Hepatocyte (in vitro differentiated cells): ENCODE measurements at regions not wholly inside any gene's neighbourhood (a gene's known extent, or its start where the extent isn't known, plus 50 kb on each side); places are given as distances from the start of the nearest gene placed in this dataset. TPM values are rescaled to one million over a fixed set of nuclear protein-coding genes. Genes with fewer than 3 reads are reported as not detected.

Source experiments
- DNase-seq: peaks from one replicate; pipeline ENCODE4 v3.0.0-alpha.2; 2016; ENCODE audit warnings: low spot score
- H2AFZ ChIP-seq: fragments of 200-600 bp; sonication (generic); 2 replicates; pipeline ENCODE4 v1.6.0; 2016; ENCODE audit warnings: antibody characterized with exemption, mild to moderate bottlenecking
- H3K27ac ChIP-seq: fragments of 200-600 bp; sonication (generic); 2 replicates; pipeline ENCODE4 v1.5.1; 2016; ENCODE audit warnings: mild to moderate bottlenecking
- H3K27me3 ChIP-seq: fragments of 200-600 bp; sonication (generic); 2 replicates; pipeline ENCODE4 v1.6.1; 2016
- H3K36me3 ChIP-seq: fragments of 200-600 bp; sonication (generic); replicated peaks from 2 replicates; pipeline ENCODE4 v1.5.1; 2016; ENCODE audit warnings: low read depth; ENCODE audit not compliant: insufficient read depth
- H3K4me1 ChIP-seq: fragments of 200-600 bp; sonication (generic); 2 replicates; pipeline ENCODE4 v1.5.1; 2016; ENCODE audit warnings: mild to moderate bottlenecking, moderate library complexity; ENCODE audit not compliant: insufficient read depth
- H3K4me2 ChIP-seq: fragments of 200-600 bp; sonication (generic); 2 replicates; pipeline ENCODE4 v1.6.0; 2016
- H3K4me3 ChIP-seq: fragments of 200-600 bp; sonication (generic); 2 replicates; pipeline ENCODE4 v1.5.1; 2016; ENCODE audit warnings: mild to moderate bottlenecking
- H3K79me2 ChIP-seq: fragments of 200-600 bp; sonication (generic); 2 replicates; pipeline ENCODE4 v1.6.0; 2017; ENCODE audit warnings: mild to moderate bottlenecking
- H3K9me2 ChIP-seq: fragments of 200-600 bp; sonication (generic); replicated peaks from 2 replicates; pipeline ENCODE4 v1.6.0; 2017; ENCODE audit warnings: mild to moderate bottlenecking; ENCODE audit not compliant: insufficient read depth
- H3K9me3 ChIP-seq: fragments of 200-600 bp; sonication (generic); 2 replicates; pipeline ENCODE4 v1.5.1; 2016; ENCODE audit warnings: low read depth, mild to moderate bottlenecking
- H4K20me1 ChIP-seq: fragments of 200-600 bp; sonication (generic); 2 replicates; pipeline ENCODE4 v1.6.0; 2016; ENCODE audit warnings: mild to moderate bottlenecking; ENCODE audit not compliant: insufficient read depth, poor library complexity, severe bottlenecking
- EZH2 ChIP-seq: fragments of 200-600 bp; sonication (generic); IDR thresholded peaks from 2 replicates; pipeline ENCODE4 v1.6.1; 2016; ENCODE audit warnings: antibody characterized with exemption, mild to moderate bottlenecking, borderline replicate concordance
- EZH2phosphoT487 ChIP-seq: fragments of 200-600 bp; sonication (generic); IDR thresholded peaks from one replicate; pipeline ENCODE4 v1.6.1; 2018; ENCODE audit warnings: antibody characterized with exemption, mild to moderate bottlenecking, low read depth, moderate library complexity; ENCODE audit not compliant: unreplicated experiment, severe bottlenecking
- WGBS: methylation state at CpG from one replicate; pipeline ENCODE4 v1.1.6; 2016; ENCODE audit warnings: low lambda C conversion rate; ENCODE audit errors: missing lambda C conversion rate; 5-methylcytosine and 5-hydroxymethylcytosine counted together
- small RNA-seq: library from RNA; depleted of rRNA; stranded (forward); fragments of <200 nt; gene quantifications from one replicate; pipeline ENCODE3, GENCODE V24; 2014
- TF ChIP-seq, protein P1 (sequence below): fragments of 200-600 bp; sonication (generic); IDR thresholded peaks from 2 replicates; pipeline ENCODE4 v1.5.1; 2016; ENCODE audit warnings: antibody characterized with exemption, mild to moderate bottlenecking; ENCODE audit not compliant: poor library complexity

DNA sequence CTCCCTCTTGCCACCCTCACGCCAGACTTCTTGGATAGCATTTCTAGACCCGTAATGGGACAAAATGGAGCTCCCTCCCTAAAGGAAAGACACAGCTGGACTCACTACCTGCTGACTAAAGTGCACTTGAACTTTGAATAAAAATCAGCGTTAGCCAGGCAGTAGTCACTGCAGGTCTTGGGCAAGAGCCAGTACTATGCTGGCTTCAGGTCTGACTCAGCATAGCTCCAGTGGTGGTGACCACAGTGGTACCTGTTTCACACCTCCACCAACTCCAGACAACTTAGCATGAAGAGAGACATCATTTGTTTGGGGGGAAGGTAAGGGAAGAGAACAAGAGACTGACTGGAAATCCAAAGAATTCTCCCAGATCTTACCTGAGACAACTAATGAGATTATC lies 906.8 kb downstream of the GRIK2 start:
- no peak overlapping the region for H3K27ac ChIP-seq
- no peak for DNase-seq
- no peaks in the 10 kb centered on the region for H3K36me3 ChIP-seq
- no peak overlapping the region for H3K4me3 ChIP-seq
- no peaks in the 10 kb centered on the region for H3K9me3 ChIP-seq
- H2AFZ ChIP-seq = no peak overlapping the region
- 83% methylated on average over 3 of the region's 3 CpGs for WGBS
- H3K4me2 ChIP-seq = no peak overlapping the region
- H3K27me3 ChIP-seq = no peaks in the 10 kb centered on the region
- H4K20me1 ChIP-seq = no peaks in the 10 kb centered on the region
- no peaks in the 10 kb centered on the region for H3K4me1 ChIP-seq
- no peaks in the 10 kb centered on the region for H3K9me2 ChIP-seq
- no peaks in the 10 kb centered on the region for H3K79me2 ChIP-seq
- no peak for TF ChIP-seq EZH2phosphoT487
- TF ChIP-seq, protein P1, sequence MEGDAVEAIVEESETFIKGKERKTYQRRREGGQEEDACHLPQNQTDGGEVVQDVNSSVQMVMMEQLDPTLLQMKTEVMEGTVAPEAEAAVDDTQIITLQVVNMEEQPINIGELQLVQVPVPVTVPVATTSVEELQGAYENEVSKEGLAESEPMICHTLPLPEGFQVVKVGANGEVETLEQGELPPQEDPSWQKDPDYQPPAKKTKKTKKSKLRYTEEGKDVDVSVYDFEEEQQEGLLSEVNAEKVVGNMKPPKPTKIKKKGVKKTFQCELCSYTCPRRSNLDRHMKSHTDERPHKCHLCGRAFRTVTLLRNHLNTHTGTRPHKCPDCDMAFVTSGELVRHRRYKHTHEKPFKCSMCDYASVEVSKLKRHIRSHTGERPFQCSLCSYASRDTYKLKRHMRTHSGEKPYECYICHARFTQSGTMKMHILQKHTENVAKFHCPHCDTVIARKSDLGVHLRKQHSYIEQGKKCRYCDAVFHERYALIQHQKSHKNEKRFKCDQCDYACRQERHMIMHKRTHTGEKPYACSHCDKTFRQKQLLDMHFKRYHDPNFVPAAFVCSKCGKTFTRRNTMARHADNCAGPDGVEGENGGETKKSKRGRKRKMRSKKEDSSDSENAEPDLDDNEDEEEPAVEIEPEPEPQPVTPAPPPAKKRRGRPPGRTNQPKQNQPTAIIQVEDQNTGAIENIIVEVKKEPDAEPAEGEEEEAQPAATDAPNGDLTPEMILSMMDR = no peak

DNA sequence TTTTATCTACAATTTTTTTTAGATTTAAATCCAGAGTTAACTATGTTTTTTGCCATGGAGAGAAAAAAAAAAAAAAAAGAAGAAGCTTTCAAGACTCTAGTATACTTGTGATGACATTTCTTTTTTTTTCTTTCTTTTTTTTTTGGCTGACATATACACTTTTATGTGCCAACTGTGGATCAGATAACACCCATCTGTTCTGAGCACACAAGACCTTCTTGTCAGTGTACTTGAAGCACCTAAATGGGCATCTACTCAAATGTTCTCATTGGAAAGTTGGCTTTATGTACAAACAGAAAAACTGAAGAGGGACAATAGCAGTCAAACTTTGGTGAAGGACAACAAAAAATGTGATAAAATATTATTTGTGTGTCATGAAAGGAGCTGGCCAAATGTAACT lies 904.5 kb downstream of the GRIK2 start:
- Histone ChIP-seq H3K27me3 (no peaks in the 10 kb centered on the region), H4K20me1 (no peaks in the 10 kb centered on the region), H3K4me1 (no peaks in the 10 kb centered on the region), H3K9me2 (no peaks in the 10 kb centered on the region), H3K36me3 (no peaks in the 10 kb centered on the region), H3K79me2 (no peaks in the 10 kb centered on the region), H3K4me2 (no peak overlapping the region), H3K4me3 (no peak overlapping the region), H3K9me3 (no peaks in the 10 kb centered on the region), H3K27ac (no peak overlapping the region), H2AFZ (no peak overlapping the region)
- TF ChIP-seq EZH2phosphoT487 (no peak), EZH2 (no peak)
- TF ChIP-seq, protein P1 = no peak
- no peak for DNase-seq

Small RNA genes in the stretch of these regions (small RNA-seq; reads per million reads assigned to genes)
- gene RF00438 = not detected
